GM18508 (cell line): ENCODE measurements at regions not wholly inside any gene's neighbourhood (a gene's known extent, or its start where the extent isn't known, plus 50 kb on each side); places are given as distances from the start of the nearest gene placed in this dataset.

Experiments
- ATAC-seq: cut with Tn5 transposase; IDR thresholded peaks from one replicate; pipeline ENCODE4 v1.9.1; 2021; ENCODE audit warnings: moderate number of reproducible peaks; ENCODE audit not compliant: insufficient read depth, unreplicated experiment

- ATAC-seq: no peak
Observed at GRCh38 chr9:16352791-16353401, 517.6 kb downstream of the BNC2 start.

GRCh38 chr9:16356196-16356765 is 514.2 kb downstream of the BNC2 start:
- ATAC-seq: no peak

GRCh38 chr9:16357828-16358227 is 512.6 kb downstream of the BNC2 start:
- no peak for ATAC-seq

- no peak for ATAC-seq
Observed at GRCh38 chr9:16358751-16359150, 511.7 kb downstream of the BNC2 start.
